Activated CD8-positive, alpha-beta memory T cell treated with anti-CD3 and anti-CD28 coated beads, Interleukin-2, amount 50 U/mL, for 4 hours (primary cell): ENCODE measurements at regions not wholly inside any gene's neighbourhood (a gene's known extent, or its start where the extent isn't known, plus 50 kb on each side); places are given as distances from the start of the nearest gene placed in this dataset.

Source experiments
- DNase-seq: peaks from one replicate; pipeline ENCODE4 v3.0.0-alpha.2; 2020

GRCh38 chr18:67951137-67951536 is 434.6 kb upstream of the DSEL start:
- DNase-seq: no peak

GRCh38 chr18:67938660-67939059 is 422.1 kb upstream of the DSEL start:
- DNase-seq: no peak

- no peak for DNase-seq
These were observed 419.1 kb upstream of the DSEL start for GRCh38 chr18:67935638-67936037.

GRCh38 chr18:67933271-67933670 is 416.8 kb upstream of the DSEL start:
- no peak for DNase-seq

GRCh38 chr18:67932271-67932670 is 415.8 kb upstream of the DSEL start:
- no peak for DNase-seq

- DNase-seq: no peak
These were observed 410.7 kb upstream of the DSEL start for GRCh38 chr18:67926929-67927864.

GRCh38 chr18:67924656-67925055 is 408.1 kb upstream of the DSEL start:
- DNase-seq: no peak

- no peak for DNase-seq
These were observed 402.8 kb upstream of the DSEL start for GRCh38 chr18:67919316-67919715.

GRCh38 chr18:67916097-67916496 is 399.6 kb upstream of the DSEL start:
- DNase-seq: no peak

GRCh38 chr18:67913040-67913439 is 396.5 kb upstream of the DSEL start:
- no peak for DNase-seq

GRCh38 chr18:67901573-67901972 is 385.1 kb upstream of the DSEL start:
- no peak for DNase-seq

GRCh38 chr18:67896451-67896850 is 379.9 kb upstream of the DSEL start:
- DNase-seq: no peak

GRCh38 chr18:67893916-67894315 is 377.4 kb upstream of the DSEL start:
- no peak for DNase-seq

- no peak for DNase-seq
These were observed 360.4 kb upstream of the DSEL start for GRCh38 chr18:67876871-67877270.

GRCh38 chr18:67875944-67876343 is 359.4 kb upstream of the DSEL start:
- DNase-seq: no peak

- DNase-seq: no peak
These were observed 358.5 kb upstream of the DSEL start for GRCh38 chr18:67875060-67875459.

- DNase-seq: no peak
These were observed 348.9 kb upstream of the DSEL start for GRCh38 chr18:67865400-67865799.

GRCh38 chr18:67864677-67865340 is 348.3 kb upstream of the DSEL start:
- no peak for DNase-seq

GRCh38 chr18:67862069-67862468 is 345.5 kb upstream of the DSEL start:
- no peak for DNase-seq

- DNase-seq: no peak
These were observed 337.8 kb upstream of the DSEL start for GRCh38 chr18:67854340-67854739.

GRCh38 chr18:67846422-67847098 is 330.0 kb upstream of the DSEL start:
- DNase-seq: no peak

- DNase-seq: no peak
These were observed 328.5 kb upstream of the DSEL start for GRCh38 chr18:67845035-67845434.

GRCh38 chr18:67840379-67840778 is 323.9 kb upstream of the DSEL start:
- no peak for DNase-seq

- DNase-seq: no peak
These were observed 301.9 kb upstream of the DSEL start for GRCh38 chr18:67818432-67818831.
